Fibroblast of pulmonary artery (primary cell): ENCODE measurements at regions not wholly inside any gene's neighbourhood (a gene's known extent, or its start where the extent isn't known, plus 50 kb on each side); places are given as distances from the start of the nearest gene placed in this dataset.
A peak's percentile ranks its signal among the peaks of the same experiment; 100 is the strongest.

Experiments
- DNase-seq: peaks from one replicate; pipeline ENCODE4 v3.0.0-alpha.2; 2010; ENCODE audit warnings: low read depth
- H3K4me3 ChIP-seq: replicated peaks from 2 replicates; pipeline ENCODE4 v1.5.1; 2011; ENCODE audit warnings: low read depth, mild to moderate bottlenecking, control low read depth, low read length, moderate library complexity
- TF ChIP-seq, protein P1 (sequence below): IDR thresholded peaks from 2 replicates; pipeline ENCODE4 v1.5.1; 2011; ENCODE audit warnings: mild to moderate bottlenecking, control low read depth, low read length, inconsistent platforms; ENCODE audit errors: missing control alignments

DNA sequence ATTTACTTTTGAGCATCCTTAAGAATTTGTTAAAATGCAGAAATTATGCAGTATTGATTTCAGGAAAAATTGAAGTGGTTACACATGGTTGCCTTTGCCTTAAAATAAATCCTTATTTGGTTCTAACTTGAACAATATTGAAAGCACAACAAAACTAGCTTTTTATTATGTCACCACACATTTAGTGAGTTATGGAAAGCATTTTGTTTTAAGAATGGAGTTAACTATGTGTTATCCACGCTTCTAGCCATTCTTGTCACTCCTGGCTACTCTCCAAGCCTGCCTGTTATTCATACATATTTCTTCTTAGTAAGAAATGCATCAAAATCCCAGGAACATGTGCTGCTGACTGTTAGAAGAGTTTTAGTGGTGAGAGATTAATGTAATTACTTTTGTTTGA, 73.9 kb downstream of the FAT4 start:
- TF ChIP-seq, protein P1, sequence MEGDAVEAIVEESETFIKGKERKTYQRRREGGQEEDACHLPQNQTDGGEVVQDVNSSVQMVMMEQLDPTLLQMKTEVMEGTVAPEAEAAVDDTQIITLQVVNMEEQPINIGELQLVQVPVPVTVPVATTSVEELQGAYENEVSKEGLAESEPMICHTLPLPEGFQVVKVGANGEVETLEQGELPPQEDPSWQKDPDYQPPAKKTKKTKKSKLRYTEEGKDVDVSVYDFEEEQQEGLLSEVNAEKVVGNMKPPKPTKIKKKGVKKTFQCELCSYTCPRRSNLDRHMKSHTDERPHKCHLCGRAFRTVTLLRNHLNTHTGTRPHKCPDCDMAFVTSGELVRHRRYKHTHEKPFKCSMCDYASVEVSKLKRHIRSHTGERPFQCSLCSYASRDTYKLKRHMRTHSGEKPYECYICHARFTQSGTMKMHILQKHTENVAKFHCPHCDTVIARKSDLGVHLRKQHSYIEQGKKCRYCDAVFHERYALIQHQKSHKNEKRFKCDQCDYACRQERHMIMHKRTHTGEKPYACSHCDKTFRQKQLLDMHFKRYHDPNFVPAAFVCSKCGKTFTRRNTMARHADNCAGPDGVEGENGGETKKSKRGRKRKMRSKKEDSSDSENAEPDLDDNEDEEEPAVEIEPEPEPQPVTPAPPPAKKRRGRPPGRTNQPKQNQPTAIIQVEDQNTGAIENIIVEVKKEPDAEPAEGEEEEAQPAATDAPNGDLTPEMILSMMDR: no peak

DNA sequence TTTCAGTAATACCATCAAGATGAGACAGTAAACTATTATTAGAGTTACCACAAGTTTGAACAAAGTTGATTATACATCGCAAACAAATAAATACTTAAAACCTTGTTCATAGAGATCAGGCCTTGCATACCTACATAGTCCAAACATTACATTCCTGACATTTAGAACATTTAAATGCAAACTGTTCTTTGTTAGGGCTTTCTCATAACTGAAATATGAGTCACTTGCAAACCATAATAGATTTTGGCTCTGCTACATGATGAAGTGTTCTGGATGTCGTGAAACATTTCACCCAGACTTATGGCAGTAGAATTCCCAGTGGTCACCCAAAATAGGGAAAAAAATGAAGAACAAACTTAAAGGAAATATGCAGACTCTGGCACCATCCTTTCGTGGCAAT, 75.0 kb downstream of the FAT4 start:
- H3K4me3 ChIP-seq: peak overlapping the region; percentile 26
- TF ChIP-seq, protein P1: no peak
- peak; percentile 94 for DNase-seq

More for the DNA sequence above, 73.9 kb downstream of the FAT4 start:
- DNase-seq: peak; percentile 84
- no peak overlapping the region for H3K4me3 ChIP-seq

DNA sequence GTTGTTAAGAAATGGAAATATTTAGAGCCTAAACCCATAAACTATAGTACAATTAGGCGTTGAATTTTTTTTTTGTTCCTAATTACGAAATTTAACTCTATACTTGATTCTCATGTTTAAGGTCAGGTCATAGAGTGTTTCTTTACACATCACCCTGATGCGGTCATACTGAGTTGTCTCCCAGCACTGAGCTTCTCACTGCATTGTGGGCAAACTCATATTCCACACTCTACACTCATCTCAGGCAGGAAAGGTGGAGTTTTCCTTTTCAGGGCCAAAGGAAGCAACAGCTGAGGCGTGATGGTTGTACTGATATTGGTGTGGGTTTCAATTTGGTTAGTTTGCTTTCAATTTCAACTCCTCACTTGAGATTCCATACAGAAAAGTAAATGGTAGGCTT, 75.4 kb downstream of the FAT4 start:
- peak overlapping the region; percentile 26 for H3K4me3 ChIP-seq
- TF ChIP-seq, protein P1: no peak
- peak; percentile 75 for DNase-seq

DNA sequence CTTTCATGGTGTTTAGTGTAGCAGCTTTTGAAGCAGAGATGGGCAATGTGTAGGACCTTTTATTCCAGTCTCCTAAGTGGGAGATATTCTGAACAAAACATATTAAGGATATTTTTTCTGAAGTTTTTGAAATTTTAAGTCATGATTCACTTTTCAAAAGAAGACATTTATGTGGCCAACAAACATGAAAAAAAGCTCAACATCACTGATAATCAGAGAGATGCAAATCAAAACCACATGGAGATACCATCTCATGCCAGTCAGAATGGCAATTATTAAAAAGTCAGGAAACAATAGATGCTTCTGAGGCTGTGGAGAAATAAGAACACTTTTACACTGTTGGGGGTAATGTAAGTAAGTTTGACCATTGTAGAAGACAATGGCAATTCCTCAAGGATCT, 76.0 kb downstream of the FAT4 start:
- no peak overlapping the region for H3K4me3 ChIP-seq
- DNase-seq: no peak
- TF ChIP-seq, protein P1: no peak

DNA sequence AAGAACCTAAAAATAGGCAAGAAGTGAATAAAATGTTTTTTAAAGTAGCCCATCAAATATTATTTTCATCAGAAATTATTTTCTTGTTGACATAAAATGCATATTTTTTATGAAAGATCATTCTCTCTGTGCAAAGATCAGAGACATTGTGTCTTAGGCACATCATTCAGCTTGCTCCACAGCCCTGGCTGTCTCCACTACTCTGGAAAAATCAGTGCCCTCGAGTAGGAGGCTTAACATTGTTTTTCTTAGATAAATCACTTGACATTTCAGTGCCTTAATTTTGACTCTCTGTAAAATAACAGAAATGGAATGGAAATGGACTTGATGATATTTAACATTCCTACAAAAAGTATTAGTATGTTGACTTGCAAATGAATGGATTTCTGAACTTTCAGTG, 77.9 kb downstream of the FAT4 start:
- TF ChIP-seq, protein P1: no peak
- no peak overlapping the region for H3K4me3 ChIP-seq
- no peak for DNase-seq

DNA sequence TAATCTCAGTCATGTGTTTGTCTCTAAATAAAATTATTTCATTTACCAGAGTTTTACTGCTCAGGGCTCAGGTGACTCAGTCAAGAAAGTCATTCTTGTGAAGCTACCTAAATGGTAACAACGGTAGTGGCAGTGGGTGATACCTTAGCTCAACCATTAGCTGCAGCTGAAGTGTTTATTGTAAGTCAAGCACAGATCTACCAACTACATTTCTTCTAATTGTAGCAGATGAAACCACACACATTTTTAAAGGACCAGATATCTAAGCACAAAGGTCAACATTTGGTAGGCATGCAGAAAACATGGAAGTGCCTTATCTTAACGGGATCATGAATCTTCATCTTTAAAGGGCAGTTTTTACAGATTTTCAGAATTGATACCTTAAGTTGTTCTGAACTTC, 79.1 kb downstream of the FAT4 start:
- TF ChIP-seq, protein P1: no peak
- no peak for DNase-seq
- no peak overlapping the region for H3K4me3 ChIP-seq

DNA sequence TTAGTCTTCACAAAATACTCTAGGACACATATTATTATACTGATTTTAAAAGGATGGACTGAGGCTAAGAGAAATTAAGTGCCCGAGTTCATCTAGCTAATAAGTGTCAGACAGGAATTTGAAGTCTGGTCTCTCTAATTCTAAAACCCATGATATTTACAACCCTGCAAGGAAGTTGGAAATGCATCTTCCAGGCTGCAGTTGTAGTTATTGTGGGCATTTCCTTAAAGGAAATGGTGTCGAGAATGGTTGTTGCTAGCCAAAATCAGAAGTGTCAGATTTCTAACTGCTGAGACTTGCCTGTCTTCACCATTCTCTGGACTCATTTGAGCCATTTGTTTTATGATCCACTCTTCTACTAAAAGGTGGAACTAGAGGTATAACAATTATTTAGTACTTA, 82.5 kb downstream of the FAT4 start:
- TF ChIP-seq, protein P1: no peak
- no peak overlapping the region for H3K4me3 ChIP-seq
- no peak for DNase-seq
